ENCODE measurements at regions not wholly inside any gene's neighbourhood (a gene's known extent, or its start where the extent isn't known, plus 50 kb on each side); places are given as distances from the start of the nearest gene placed in this dataset.

DNA sequence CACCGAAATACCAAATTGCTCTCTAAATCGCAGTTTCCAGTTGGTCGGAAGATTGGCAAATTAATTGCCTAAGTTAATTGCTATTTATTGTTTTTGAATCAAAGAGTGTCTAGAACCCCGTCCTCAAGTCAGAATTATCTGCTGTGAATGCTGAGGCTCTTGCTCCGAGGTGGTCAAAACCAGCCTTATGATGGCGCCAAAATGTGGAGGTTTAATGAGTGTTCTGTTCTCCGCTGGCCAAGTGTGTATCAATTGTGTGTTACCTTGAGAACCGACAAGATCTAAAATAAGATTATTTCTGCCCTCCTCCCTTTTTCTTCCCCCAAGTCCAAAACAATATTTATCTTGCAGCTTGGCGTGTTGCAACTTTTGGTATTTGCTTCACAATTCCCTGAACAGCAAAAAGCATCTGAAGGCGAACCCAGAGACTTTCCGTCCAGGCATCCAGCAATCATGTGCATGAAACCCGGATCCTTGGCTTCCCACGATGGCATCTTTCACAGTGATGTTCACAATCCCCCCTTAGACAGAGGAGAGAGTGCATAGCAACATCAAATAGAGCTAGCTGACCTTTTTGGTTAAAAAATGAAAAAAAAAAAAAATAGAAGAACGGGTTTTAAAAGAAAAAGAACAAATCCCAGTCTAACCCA is 323.0 kb downstream of the MYCN start:
- Histone ChIP-seq H3K4me2 (replicated peaks; ENCODE audit: low read depth, low read length, poor library complexity, severe bottlenecking) (no peak overlapping the region), H3K4me3 (ENCODE audit: control extremely low read depth in 1 of 5, extremely low read depth in 1 of 5, insufficient read depth in 1 of 5, low read depth in 2 of 5, low read length in 4 of 5) (no peak overlapping the region), H3K27me3 (replicated peaks in 1 of 4; ENCODE audit: control extremely low read depth in 1 of 4, control insufficient read depth in 3 of 4, insufficient read depth in 4 of 4, low read length in 3 of 4) (peaks cover 0 to 2% (median 0%) of the 10 kb centered on the region in 4 experiments), H3K9me3 (ENCODE audit: control extremely low read depth in 1 of 3, control insufficient read depth in 2 of 3, insufficient read depth in 1 of 3, low read length in 2 of 3) (peaks cover 0 to 3% (median 0%) of the 10 kb centered on the region in 3 donors), H2AFZ (ENCODE audit: insufficient read depth, low read depth, low read length, poor library complexity, severe bottlenecking) (no peak overlapping the region), H4K20me1 (ENCODE audit: control insufficient read depth, insufficient read depth, low read length, poor library complexity, severe bottlenecking) (no peaks in the 10 kb centered on the region), H3K4me1 (ENCODE audit: control insufficient read depth in 2 of 2, insufficient read depth in 2 of 2, low read length in 2 of 2) (no peaks in the 10 kb centered on the region), H3K79me2 (ENCODE audit: control insufficient read depth, insufficient read depth, low read length) (no peaks in the 10 kb centered on the region), H3K36me3 (replicated peaks in 1 of 2; ENCODE audit: control extremely low read depth in 1 of 2, control insufficient read depth in 1 of 2, extremely low read depth in 1 of 2, insufficient read depth in 2 of 2, low read length in 1 of 2) (no peaks in the 10 kb centered on the region), H3K27ac (ENCODE audit: low read length in 2 of 2) (no peak overlapping the region), H3K9ac (ENCODE audit: low read length) (no peak overlapping the region)
- H3K27ac Mint-ChIP-seq, result no peak overlapping the region
- intact Hi-C loops (cut with micrococcal nuclease), result no loop called here
- H3K27me3 Mint-ChIP-seq, result peaks cover 3% of the 10 kb centered on the region
- no peak for ATAC-seq (ENCODE audit: low read depth)
- peaks cover 2% of the 10 kb centered on the region for H3K9me3 Mint-ChIP-seq (ENCODE audit: insufficient read depth)
- no peak for DNase-seq
- CTCF ChIA-PET, result no interaction called here
- no peaks in the 10 kb centered on the region for H3K4me1 Mint-ChIP-seq
- POLR2A ChIA-PET, result no interaction called here
- TF ChIP-seq, protein P1, sequence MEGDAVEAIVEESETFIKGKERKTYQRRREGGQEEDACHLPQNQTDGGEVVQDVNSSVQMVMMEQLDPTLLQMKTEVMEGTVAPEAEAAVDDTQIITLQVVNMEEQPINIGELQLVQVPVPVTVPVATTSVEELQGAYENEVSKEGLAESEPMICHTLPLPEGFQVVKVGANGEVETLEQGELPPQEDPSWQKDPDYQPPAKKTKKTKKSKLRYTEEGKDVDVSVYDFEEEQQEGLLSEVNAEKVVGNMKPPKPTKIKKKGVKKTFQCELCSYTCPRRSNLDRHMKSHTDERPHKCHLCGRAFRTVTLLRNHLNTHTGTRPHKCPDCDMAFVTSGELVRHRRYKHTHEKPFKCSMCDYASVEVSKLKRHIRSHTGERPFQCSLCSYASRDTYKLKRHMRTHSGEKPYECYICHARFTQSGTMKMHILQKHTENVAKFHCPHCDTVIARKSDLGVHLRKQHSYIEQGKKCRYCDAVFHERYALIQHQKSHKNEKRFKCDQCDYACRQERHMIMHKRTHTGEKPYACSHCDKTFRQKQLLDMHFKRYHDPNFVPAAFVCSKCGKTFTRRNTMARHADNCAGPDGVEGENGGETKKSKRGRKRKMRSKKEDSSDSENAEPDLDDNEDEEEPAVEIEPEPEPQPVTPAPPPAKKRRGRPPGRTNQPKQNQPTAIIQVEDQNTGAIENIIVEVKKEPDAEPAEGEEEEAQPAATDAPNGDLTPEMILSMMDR (IDR thresholded peaks at IDR 0.05), result no peak
- no peak for TF ChIP-seq EZH2 (IDR thresholded peaks at IDR 0.05; ENCODE audit: borderline replicate concordance, insufficient read depth, low read depth, low read length, poor library complexity, severe bottlenecking)
- WGBS (ENCODE audit: insufficient coverage), result 95% methylated on average over 8 of the region's 14 CpGs
- no peak overlapping the region for H3K4me3 Mint-ChIP-seq

DNA sequence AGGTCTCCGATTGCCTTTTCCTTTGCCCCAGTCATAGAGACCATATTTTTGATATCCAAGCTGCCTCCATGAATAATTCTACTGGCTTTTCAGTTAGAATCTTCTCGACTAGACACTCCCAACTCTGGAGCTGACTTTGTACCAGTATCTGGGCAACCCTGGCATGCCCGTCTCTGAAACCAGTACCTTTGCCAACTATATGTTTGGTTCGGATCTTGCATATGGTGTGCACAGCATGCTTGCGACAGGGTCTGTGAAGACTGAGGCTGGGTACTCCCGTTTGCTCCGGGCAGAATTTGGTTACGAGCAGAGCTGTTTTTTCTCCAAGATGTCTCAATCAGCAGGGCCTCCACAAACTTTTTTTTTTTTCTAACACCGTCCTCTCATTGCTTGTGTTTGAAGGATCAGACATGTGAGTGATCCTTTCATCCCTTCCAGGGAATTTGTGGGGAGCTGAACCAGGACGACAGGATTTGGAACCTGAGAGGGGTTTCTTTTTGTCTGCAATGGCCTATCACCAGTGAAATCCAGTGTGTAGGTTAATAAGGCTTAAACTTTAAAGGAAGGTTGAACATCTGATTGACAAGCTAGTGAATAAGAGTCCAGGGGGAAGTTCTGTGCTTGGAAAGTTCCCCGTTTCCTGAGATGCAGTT is 322.3 kb downstream of the MYCN start:
- H3K9me3 ChIP-seq (ENCODE audit: control extremely low read depth in 1 of 3, control insufficient read depth in 2 of 3, insufficient read depth in 1 of 3, low read length in 2 of 3), result peaks cover 0 to 3% (median 0%) of the 10 kb centered on the region in 3 donors
- H3K4me3 ChIP-seq (ENCODE audit: control extremely low read depth in 1 of 5, extremely low read depth in 1 of 5, insufficient read depth in 1 of 5, low read depth in 2 of 5, low read length in 4 of 5), result no peak overlapping the region
- DNase-seq (no peak), ATAC-seq (ENCODE audit: low read depth) (no peak)
- no peaks in the 10 kb centered on the region for H3K4me1 Mint-ChIP-seq
- POLR2A ChIA-PET, result no interaction called here
- no peak overlapping the region for H3K9ac ChIP-seq (ENCODE audit: low read length)
- H3K27ac ChIP-seq (ENCODE audit: low read length in 2 of 2), result no peak overlapping the region
- no peak overlapping the region for H3K27ac Mint-ChIP-seq
- over 99% methylated on average over 7 of the region's 11 CpGs for WGBS (ENCODE audit: insufficient coverage)
- no peak overlapping the region for H3K4me2 ChIP-seq (replicated peaks; ENCODE audit: low read depth, low read length, poor library complexity, severe bottlenecking)
- peaks cover 3% of the 10 kb centered on the region for H3K27me3 Mint-ChIP-seq
- no peaks in the 10 kb centered on the region for H3K36me3 ChIP-seq (replicated peaks in 1 of 2; ENCODE audit: control extremely low read depth in 1 of 2, control insufficient read depth in 1 of 2, extremely low read depth in 1 of 2, insufficient read depth in 2 of 2, low read length in 1 of 2)
- H3K9me3 Mint-ChIP-seq (ENCODE audit: insufficient read depth), result peaks cover 2% of the 10 kb centered on the region
- H3K4me3 Mint-ChIP-seq, result no peak overlapping the region
- no peak overlapping the region for H2AFZ ChIP-seq (ENCODE audit: insufficient read depth, low read depth, low read length, poor library complexity, severe bottlenecking)
- CTCF ChIA-PET, result no interaction called here
- H3K27me3 ChIP-seq (replicated peaks in 1 of 4; ENCODE audit: control extremely low read depth in 1 of 4, control insufficient read depth in 3 of 4, insufficient read depth in 4 of 4, low read length in 3 of 4), result peaks cover 0 to 5% (median 0%) of the 10 kb centered on the region in 4 experiments
- H3K4me1 ChIP-seq (ENCODE audit: control insufficient read depth in 2 of 2, insufficient read depth in 2 of 2, low read length in 2 of 2), result no peaks in the 10 kb centered on the region
- intact Hi-C loops (cut with micrococcal nuclease), result no loop called here
- H3K79me2 ChIP-seq (ENCODE audit: control insufficient read depth, insufficient read depth, low read length), result no peaks in the 10 kb centered on the region
- TF ChIP-seq, protein P1 (IDR thresholded peaks at IDR 0.05), result no peak
- no peak for TF ChIP-seq EZH2 (IDR thresholded peaks at IDR 0.05; ENCODE audit: borderline replicate concordance, insufficient read depth, low read depth, low read length, poor library complexity, severe bottlenecking)
- H4K20me1 ChIP-seq (ENCODE audit: control insufficient read depth, insufficient read depth, low read length, poor library complexity, severe bottlenecking), result no peaks in the 10 kb centered on the region

Data from B cell (primary cell).